CD14-positive monocyte (primary cell): ENCODE measurements at regions not wholly inside any gene's neighbourhood (a gene's known extent, or its start where the extent isn't known, plus 50 kb on each side); places are given as distances from the start of the nearest gene placed in this dataset.

Experiments
- DNase-seq, 3 donors: peaks; one replicate each; pipeline ENCODE4 v3.0.0-alpha.2; 2011 to 2022
- H2AFZ ChIP-seq: 2 replicates; pipeline ENCODE4 v1.6.0; 2012; ENCODE audit warnings: mild to moderate bottlenecking, low read depth, low read length, inconsistent platforms; ENCODE audit not compliant: insufficient read depth, poor library complexity, severe bottlenecking
- H3K27ac ChIP-seq, 2 donors: 1 replicate in 1 of 2; 2 replicates in 1 of 2; pipeline ENCODE4 v1.5.1; 2012 to 2013; ENCODE audit warnings: low read length in 2 of 2, control low read depth in 1 of 2, inconsistent platforms in 1 of 2, low read depth in 1 of 2, mild to moderate bottlenecking in 1 of 2
- H3K27me3 ChIP-seq, 2 donors: one replicate each; pipeline versions ENCODE4 v1.6.0 to v1.6.1; 2011 to 2013; ENCODE audit warnings: low read length in 2 of 2; ENCODE audit not compliant: control insufficient read depth in 2 of 2, insufficient read depth in 2 of 2
- H3K36me3 ChIP-seq, 2 donors: replicated peaks in 1 of 2; 1 replicate in 1 of 2; 2 replicates in 1 of 2; pipeline versions ENCODE4 v1.5.1 to v1.6.1; 2012 to 2013; ENCODE audit warnings: low read length in 2 of 2, control low read depth in 1 of 2, inconsistent platforms in 1 of 2, mild to moderate bottlenecking in 1 of 2; ENCODE audit not compliant: insufficient read depth in 2 of 2, control insufficient read depth in 1 of 2
- H3K4me1 ChIP-seq, 2 donors: 1 replicate in 1 of 2; 2 replicates in 1 of 2; pipeline versions ENCODE4 v1.5.1 to v1.6.1; 2012 to 2013; ENCODE audit warnings: low read length in 2 of 2, control low read depth in 1 of 2, inconsistent platforms in 1 of 2, mild to moderate bottlenecking in 1 of 2, moderate library complexity in 1 of 2; ENCODE audit not compliant: insufficient read depth in 2 of 2, control insufficient read depth in 1 of 2
- H3K4me2 ChIP-seq: replicated peaks from 2 replicates; pipeline ENCODE3; 2012; ENCODE audit warnings: low read length, moderate library complexity, mild to moderate bottlenecking; ENCODE audit not compliant: poor library complexity, severe bottlenecking; ENCODE audit errors: extremely low read depth
- H3K4me3 ChIP-seq, 3 experiments: fragments of 200-600 bp in 1 of 3; sonication (generic) in 1 of 3; replicated peaks in 1 of 3; 1 replicate in 2 of 3; 2 replicates in 1 of 3; pipeline ENCODE4 v1.5.1; 2011 to 2013; ENCODE audit warnings: low read length in 3 of 3, mild to moderate bottlenecking in 3 of 3, control low read depth in 2 of 3, low read depth in 2 of 3, inconsistent platforms in 1 of 3, moderate library complexity in 1 of 3
- H3K79me2 ChIP-seq: 2 replicates; pipeline ENCODE4 v1.6.0; 2012; ENCODE audit warnings: mild to moderate bottlenecking, control low read depth, inconsistent platforms, low read length, moderate library complexity; ENCODE audit not compliant: insufficient read depth
- H3K9ac ChIP-seq: 2 replicates; pipeline ENCODE4 v1.6.0; 2017; ENCODE audit warnings: low read length, mild to moderate bottlenecking; ENCODE audit not compliant: insufficient read depth, poor library complexity, severe bottlenecking
- H3K9me3 ChIP-seq, 2 donors: replicated peaks in 1 of 2; 1 replicate in 1 of 2; 2 replicates in 1 of 2; pipeline versions ENCODE4 v1.5.1 to v1.6.1; 2012 to 2013; ENCODE audit warnings: low read length in 2 of 2, control low read depth in 1 of 2; ENCODE audit not compliant: control insufficient read depth in 1 of 2, insufficient read depth in 1 of 2
- H4K20me1 ChIP-seq: 2 replicates; pipeline ENCODE4 v1.6.0; 2012; ENCODE audit warnings: mild to moderate bottlenecking, low read length, control low read depth, moderate library complexity; ENCODE audit not compliant: insufficient read depth
- H3K27ac Mint-ChIP-seq, 7 donors: one replicate each; pipeline ENCODE4 v1.8.0; 2020; ENCODE audit warnings: mild to moderate bottlenecking in 7 of 7, mixed read lengths in 7 of 7, moderate library complexity in 6 of 7, inconsistent platforms in 2 of 7
- H3K27me3 Mint-ChIP-seq, 3 donors: one replicate each; pipeline ENCODE4 v1.8.0; 2021 to 2022; ENCODE audit warnings: low read depth in 3 of 3, mild to moderate bottlenecking in 3 of 3, mixed read lengths in 3 of 3, moderate library complexity in 3 of 3, inconsistent platforms in 1 of 3
- H3K36me3 Mint-ChIP-seq, 2 donors: one replicate each; pipeline ENCODE4 v1.8.0; 2020; ENCODE audit warnings: mixed read lengths in 2 of 2, inconsistent platforms in 1 of 2, mild to moderate bottlenecking in 1 of 2
- H3K4me1 Mint-ChIP-seq: one replicate; pipeline ENCODE4 v1.8.0; 2020; ENCODE audit warnings: mild to moderate bottlenecking, mixed read lengths
- H3K4me3 Mint-ChIP-seq, 2 donors: one replicate each; pipeline ENCODE4 v1.8.0; 2020; ENCODE audit warnings: mild to moderate bottlenecking in 2 of 2, mixed read lengths in 2 of 2, moderate library complexity in 1 of 2
- H3K9me3 Mint-ChIP-seq, 7 donors: one replicate each; pipeline ENCODE4 v1.8.0; 2020 to 2022; ENCODE audit warnings: mixed read lengths in 7 of 7, mild to moderate bottlenecking in 6 of 7, moderate library complexity in 6 of 7, inconsistent platforms in 2 of 7
- WGBS: methylation state at CpG from one replicate; pipeline ENCODE4 v1.1.5; 2013; ENCODE audit warnings: missing lambda C conversion rate; ENCODE audit not compliant: insufficient coverage; 5-methylcytosine and 5-hydroxymethylcytosine counted together
- intact Hi-C, 2 donors: fragments of 100-400 bp; cut with micrococcal nuclease; formaldehyde crosslinking; loops; one replicate each; pipeline versions ENCODE4 v1.15.0 to v1.15.1; 2023
- TF ChIP-seq, protein P1 (sequence below): fragments of 200-600 bp; IDR thresholded peaks from one replicate; pipeline ENCODE4 v1.8.0; 2022; ENCODE audit warnings: antibody characterized with exemption, mild to moderate bottlenecking

DNA sequence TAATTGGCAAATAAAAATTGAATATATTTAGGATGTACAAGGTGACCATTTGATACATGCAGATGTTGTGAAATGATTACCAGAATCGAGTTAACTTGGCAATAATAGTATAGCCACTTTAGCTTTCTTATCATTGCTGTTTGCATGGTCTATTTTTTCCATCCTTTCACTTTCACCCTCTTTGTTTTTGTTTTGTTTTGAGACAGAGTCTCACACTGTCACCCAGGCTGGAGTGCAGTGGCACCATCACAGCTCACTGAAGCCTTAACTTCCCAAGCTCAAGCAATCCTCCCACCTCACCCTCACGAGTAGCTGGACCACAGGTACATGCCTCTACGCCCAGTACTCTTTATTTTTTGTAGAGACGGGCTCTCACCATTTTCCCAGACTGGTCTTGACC lies 218.6 kb upstream of the ADGRL3 start:
- Histone ChIP-seq H3K27me3 (no peaks in the 10 kb centered on the region), H2AFZ (no peak overlapping the region), H3K4me2 (no peak overlapping the region), H3K79me2 (no peaks in the 10 kb centered on the region), H4K20me1 (no peaks in the 10 kb centered on the region), H3K4me3 (no peak overlapping the region), H3K4me1 (no peaks in the 10 kb centered on the region), H3K9me3 (peaks cover 0 to 7% of the 10 kb centered on the region in 2 donors), H3K27ac (no peak overlapping the region), H3K9ac (no peak overlapping the region), H3K36me3 (no peaks in the 10 kb centered on the region)
- Mint-ChIP-seq H3K27ac (no peak overlapping the region), H3K36me3 (no peaks in the 10 kb centered on the region), H3K9me3 (peaks cover 0 to 10% (median 4%) of the 10 kb centered on the region in 7 donors), H3K4me3 (no peak overlapping the region), H3K27me3 (peaks cover 0 to 2% (median 0%) of the 10 kb centered on the region in 3 donors), H3K4me1 (no peaks in the 10 kb centered on the region)
- TF ChIP-seq, protein P1, sequence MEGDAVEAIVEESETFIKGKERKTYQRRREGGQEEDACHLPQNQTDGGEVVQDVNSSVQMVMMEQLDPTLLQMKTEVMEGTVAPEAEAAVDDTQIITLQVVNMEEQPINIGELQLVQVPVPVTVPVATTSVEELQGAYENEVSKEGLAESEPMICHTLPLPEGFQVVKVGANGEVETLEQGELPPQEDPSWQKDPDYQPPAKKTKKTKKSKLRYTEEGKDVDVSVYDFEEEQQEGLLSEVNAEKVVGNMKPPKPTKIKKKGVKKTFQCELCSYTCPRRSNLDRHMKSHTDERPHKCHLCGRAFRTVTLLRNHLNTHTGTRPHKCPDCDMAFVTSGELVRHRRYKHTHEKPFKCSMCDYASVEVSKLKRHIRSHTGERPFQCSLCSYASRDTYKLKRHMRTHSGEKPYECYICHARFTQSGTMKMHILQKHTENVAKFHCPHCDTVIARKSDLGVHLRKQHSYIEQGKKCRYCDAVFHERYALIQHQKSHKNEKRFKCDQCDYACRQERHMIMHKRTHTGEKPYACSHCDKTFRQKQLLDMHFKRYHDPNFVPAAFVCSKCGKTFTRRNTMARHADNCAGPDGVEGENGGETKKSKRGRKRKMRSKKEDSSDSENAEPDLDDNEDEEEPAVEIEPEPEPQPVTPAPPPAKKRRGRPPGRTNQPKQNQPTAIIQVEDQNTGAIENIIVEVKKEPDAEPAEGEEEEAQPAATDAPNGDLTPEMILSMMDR = no peak
- DNase-seq = no peak
- intact Hi-C loops = no loop called here
- 78% methylated on average over 3 of the region's 4 CpGs for WGBS

GRCh38 chr4:60989141-60989540 lies 211.0 kb upstream of the ADGRL3 start:
- H4K20me1 ChIP-seq = no peaks in the 10 kb centered on the region
- Mint-ChIP-seq H3K4me1 (no peaks in the 10 kb centered on the region), H3K27me3 (no peaks in the 10 kb centered on the region), H3K36me3 (no peaks in the 10 kb centered on the region), H3K9me3 (peaks cover 0 to 4% (median 4%) of the 10 kb centered on the region in 7 donors), H3K27ac (no peak overlapping the region), H3K4me3 (no peak overlapping the region)
- H2AFZ ChIP-seq = no peak overlapping the region
- H3K9ac ChIP-seq = no peak overlapping the region
- H3K4me2 ChIP-seq = no peak overlapping the region
- DNase-seq = no peak
- intact Hi-C loops = no loop called here
- H3K36me3 ChIP-seq = no peaks in the 10 kb centered on the region
- no peaks in the 10 kb centered on the region for H3K79me2 ChIP-seq
- H3K4me1 ChIP-seq = no peaks in the 10 kb centered on the region
- no CpG with 5 or more reads among the region's 1 CpG for WGBS
- no peak overlapping the region for H3K4me3 ChIP-seq
- TF ChIP-seq, protein P1 = no peak
- no peaks in the 10 kb centered on the region for H3K27me3 ChIP-seq
- no peak overlapping the region for H3K27ac ChIP-seq
- peaks cover 0 to 11% of the 10 kb centered on the region in 2 donors for H3K9me3 ChIP-seq
